Heart left ventricle (tissue), 13 donors: ENCODE measurements at regions not wholly inside any gene's neighbourhood (a gene's known extent, or its start where the extent isn't known, plus 50 kb on each side); places are given as distances from the start of the nearest gene placed in this dataset.

Experiments used
- CTCF ChIP-seq, 12 donors: fragments of 200-600 bp; sonication (generic) in 4 of 12; IDR thresholded peaks; one replicate each; pipeline versions ENCODE4 v1.5.0 to v1.8.0; 2018 to 2022; ENCODE audit warnings: antibody characterized with exemption in 12 of 12, mild to moderate bottlenecking in 5 of 12
- POLR2A ChIP-seq, 2 donors: fragments of 450-650 bp; IDR thresholded peaks; one replicate each; pipeline ENCODE4 v1.6.1; 2017; ENCODE audit warnings: antibody characterized with exemption in 2 of 2, mild to moderate bottlenecking in 2 of 2, moderate library complexity in 2 of 2
- donor health status: ischemic (EF 13 %, LVEDD 7.1; RV severe dilation, severe dysfunction).
- donor health status: DM: no; HTN: yes; CAD: no.
- donor health status: DM: no; HTN: no; CAD: no.
- donor health status: ischemic (EF 25% LVEDD 6.9; RV normal size, moderate dysfunction).
- donor health status: ischemic (EF 25% LVEDD 5.7; RV mildly dilated, moderate dysfunction).
- donor health status: ischemic (EF 35%, LVEDD 5.7; RV mildly dilated, moderate dysfunction).
- donor health status: nonischemic (EF 11% LVEDD 7.7; RV severe dilation, severe dysfunction).
- donor health status: DM: yes; HTN: yes; CAD: no.
- donor health status: PGD.
- donor health status: ischemic (EF 29% LVEDD 5.4; RV normal size, mild dysfunction).
- donor health status: nonischemic (EF 23%, LVEDD 6.1; RV moderate dilation, normal function).

GRCh38 chr12:17666641-17667324, 423.2 kb downstream of the RERGL start:
- no peak for TF ChIP-seq CTCF (IDR thresholded peaks at IDR 0.05)
- no peak for TF ChIP-seq POLR2A (IDR thresholded peaks at IDR 0.05)
